Skeletal muscle satellite cell (primary cell): ENCODE measurements at regions not wholly inside any gene's neighbourhood (a gene's known extent, or its start where the extent isn't known, plus 50 kb on each side); places are given as distances from the start of the nearest gene placed in this dataset.

ENCODE experiments used
- H3K27me3 ChIP-seq: 2 replicates; pipeline ENCODE4 v1.7.0; 2013; ENCODE audit warnings: low read length; ENCODE audit not compliant: control insufficient read depth, insufficient read depth
- H3K36me3 ChIP-seq: 2 replicates; pipeline ENCODE4 v1.7.0; 2013; ENCODE audit warnings: mild to moderate bottlenecking, control low read depth, low read length; ENCODE audit not compliant: insufficient read depth
- H3K4me1 ChIP-seq: 2 replicates; pipeline ENCODE4 v1.7.0; 2013; ENCODE audit warnings: low read length; ENCODE audit not compliant: control insufficient read depth, insufficient read depth
- H3K4me2 ChIP-seq: 2 replicates; pipeline ENCODE4 v1.7.0; 2013; ENCODE audit warnings: mild to moderate bottlenecking, low read length
- H3K4me3 ChIP-seq: 2 replicates; pipeline ENCODE4 v1.7.0; 2013; ENCODE audit warnings: low read length
- H3K9ac ChIP-seq: 2 replicates; pipeline ENCODE4 v1.7.0; 2013; ENCODE audit warnings: mild to moderate bottlenecking, low read depth, low read length, moderate library complexity
- H3K9me3 ChIP-seq: replicated peaks from 2 replicates; pipeline ENCODE4 v1.7.0; 2013; ENCODE audit warnings: mild to moderate bottlenecking, control low read depth, low read length

- H3K36me3 ChIP-seq: no peaks in the 10 kb centered on the region
- H3K4me1 ChIP-seq: peaks cover 50% of the 10 kb centered on the region
- H3K27me3 ChIP-seq: no peaks in the 10 kb centered on the region
- no peaks in the 10 kb centered on the region for H3K9me3 ChIP-seq
- no peak overlapping the region for H3K4me3 ChIP-seq
- peak overlapping the region; percentile 37 for H3K4me2 ChIP-seq
- H3K9ac ChIP-seq: peak overlapping the region; percentile 54
Measured at GRCh38 chr9:115997923-115998322, 155.7 kb upstream of the PAPPA start.

GRCh38 chr9:115998666-115999065, 154.9 kb upstream of the PAPPA start:
- Histone ChIP-seq H3K4me1 (peaks cover 49% of the 10 kb centered on the region), H3K36me3 (no peaks in the 10 kb centered on the region), H3K9me3 (no peaks in the 10 kb centered on the region), H3K4me3 (no peak overlapping the region), H3K27me3 (no peaks in the 10 kb centered on the region), H3K4me2 (no peak overlapping the region), H3K9ac (no peak overlapping the region)

GRCh38 chr9:115999498-115999897, 154.1 kb upstream of the PAPPA start:
- Histone ChIP-seq H3K9ac (no peak overlapping the region), H3K9me3 (no peaks in the 10 kb centered on the region), H3K27me3 (no peaks in the 10 kb centered on the region), H3K4me3 (no peak overlapping the region), H3K36me3 (no peaks in the 10 kb centered on the region), H3K4me2 (no peak overlapping the region), H3K4me1 (peaks cover 49% of the 10 kb centered on the region)

DNA sequence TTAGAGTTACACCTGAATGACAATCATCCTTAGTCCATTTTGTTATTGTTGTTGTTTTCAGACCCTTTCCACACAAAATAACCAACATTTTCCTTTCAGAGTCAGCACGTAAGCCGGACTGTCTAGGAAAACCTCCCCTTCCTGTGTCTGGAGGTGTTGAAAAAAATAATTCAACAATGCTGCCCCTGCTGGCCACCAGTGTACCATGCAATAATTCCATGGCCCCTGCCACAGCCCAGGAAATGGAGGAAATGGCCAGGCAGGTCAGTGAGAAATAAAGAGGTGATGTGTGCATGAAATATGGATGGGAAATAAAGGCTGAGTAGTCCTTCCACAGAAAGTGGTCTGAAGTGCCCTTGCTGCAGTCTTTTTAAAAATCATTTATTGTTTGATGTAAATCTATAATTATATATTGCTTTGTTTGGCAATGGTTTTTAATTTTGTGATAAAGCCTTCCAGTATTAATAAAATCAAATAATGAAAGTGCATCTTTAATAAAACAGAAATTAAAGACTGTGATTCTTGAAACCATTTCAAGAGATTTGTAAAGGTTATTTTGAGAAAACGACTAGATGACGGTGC, 152.8 kb upstream of the PAPPA start:
- no peaks in the 10 kb centered on the region for H3K27me3 ChIP-seq
- no peaks in the 10 kb centered on the region for H3K9me3 ChIP-seq
- H3K9ac ChIP-seq: no peak overlapping the region
- H3K4me3 ChIP-seq: no peak overlapping the region
- H3K4me2 ChIP-seq: no peak overlapping the region
- H3K36me3 ChIP-seq: no peaks in the 10 kb centered on the region
- peaks cover 47% of the 10 kb centered on the region for H3K4me1 ChIP-seq

DNA sequence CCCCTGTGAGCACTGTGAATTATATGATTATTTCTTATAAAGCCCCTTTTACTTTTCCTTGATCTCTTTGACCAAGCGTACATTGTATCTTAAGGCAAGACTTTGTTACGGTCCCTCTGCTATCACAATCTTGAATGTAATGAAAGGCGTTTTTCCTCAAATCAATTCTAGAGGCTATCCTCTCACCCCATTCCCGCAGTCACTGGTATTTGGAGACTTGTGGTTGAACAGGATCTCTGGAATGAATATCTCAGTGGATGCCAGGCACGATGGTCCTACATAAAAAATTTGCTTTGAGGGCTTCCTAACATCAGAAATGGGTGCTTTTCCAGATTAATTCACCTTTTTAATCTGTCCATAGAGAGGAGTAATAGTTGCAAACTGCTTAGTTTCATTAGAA, 151.4 kb upstream of the PAPPA start:
- Histone ChIP-seq H3K27me3 (no peaks in the 10 kb centered on the region), H3K4me2 (no peak overlapping the region), H3K4me3 (no peak overlapping the region), H3K36me3 (no peaks in the 10 kb centered on the region), H3K4me1 (peaks cover 33% of the 10 kb centered on the region), H3K9me3 (no peaks in the 10 kb centered on the region), H3K9ac (peak overlapping the region; percentile 49)

GRCh38 chr9:116002624-116003023, 151.0 kb upstream of the PAPPA start:
- peak overlapping the region; percentile 49 for H3K9ac ChIP-seq
- H3K36me3 ChIP-seq: no peaks in the 10 kb centered on the region
- no peak overlapping the region for H3K4me3 ChIP-seq
- H3K4me2 ChIP-seq: no peak overlapping the region
- H3K27me3 ChIP-seq: no peaks in the 10 kb centered on the region
- no peaks in the 10 kb centered on the region for H3K9me3 ChIP-seq
- peaks cover 29% of the 10 kb centered on the region for H3K4me1 ChIP-seq

- Histone ChIP-seq H3K4me3 (no peak overlapping the region), H3K4me2 (no peak overlapping the region), H3K9ac (no peak overlapping the region), H3K36me3 (no peaks in the 10 kb centered on the region), H3K4me1 (peaks cover 28% of the 10 kb centered on the region), H3K9me3 (no peaks in the 10 kb centered on the region), H3K27me3 (no peaks in the 10 kb centered on the region)
Measured at GRCh38 chr9:116003397-116003796, 150.2 kb upstream of the PAPPA start.

DNA sequence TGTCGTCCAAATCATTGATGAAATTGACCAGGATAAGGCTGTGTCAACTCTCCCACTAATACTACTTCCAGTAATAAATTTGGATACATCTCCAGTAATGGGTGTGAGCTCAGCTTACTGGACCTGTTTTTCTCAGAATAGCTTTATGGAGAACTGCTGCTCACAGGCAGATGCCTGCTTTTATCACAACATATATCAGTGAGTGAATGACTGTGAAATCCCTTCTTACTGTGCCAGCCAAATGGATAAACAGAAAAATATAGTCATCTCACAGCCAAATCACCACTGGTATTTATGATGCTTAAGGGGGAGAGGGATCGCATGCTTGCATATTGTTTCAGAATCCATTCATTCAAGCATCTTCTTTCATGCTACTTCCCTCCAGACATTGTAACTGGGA, 148.4 kb upstream of the PAPPA start:
- H3K9ac ChIP-seq: no peak overlapping the region
- H3K27me3 ChIP-seq: no peaks in the 10 kb centered on the region
- peaks cover 20% of the 10 kb centered on the region for H3K4me1 ChIP-seq

DNA sequence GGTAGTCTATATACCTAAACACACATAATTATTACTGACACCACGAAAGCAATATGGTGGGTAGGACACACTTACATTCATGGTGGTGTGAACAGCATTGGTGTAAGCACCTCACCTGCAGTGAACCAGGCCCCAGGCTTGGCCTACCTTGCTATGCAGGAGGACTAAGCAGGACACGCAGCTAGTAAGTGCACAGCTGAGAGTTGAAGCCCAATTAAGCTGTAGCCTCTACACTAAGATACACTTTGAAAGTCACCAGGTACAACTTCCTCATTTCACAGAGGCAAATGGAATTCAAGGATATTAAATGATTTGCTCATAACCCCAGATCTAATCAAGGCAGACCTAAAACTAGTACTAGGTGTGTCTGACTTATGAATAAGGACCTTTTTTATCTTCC, 145.8 kb upstream of the PAPPA start:
- Histone ChIP-seq H3K36me3 (no peaks in the 10 kb centered on the region), H3K9me3 (no peaks in the 10 kb centered on the region), H3K9ac (no peak overlapping the region), H3K4me2 (no peak overlapping the region), H3K27me3 (peaks cover 4% of the 10 kb centered on the region), H3K4me1 (peaks cover 12% of the 10 kb centered on the region), H3K4me3 (no peak overlapping the region)

More for the DNA sequence above, 148.4 kb upstream of the PAPPA start:
- H3K36me3 ChIP-seq: no peaks in the 10 kb centered on the region
- no peak overlapping the region for H3K4me2 ChIP-seq
- no peak overlapping the region for H3K4me3 ChIP-seq
- no peaks in the 10 kb centered on the region for H3K9me3 ChIP-seq

GRCh38 chr9:116008278-116008677, 145.3 kb upstream of the PAPPA start:
- Histone ChIP-seq H3K9me3 (no peaks in the 10 kb centered on the region), H3K36me3 (no peaks in the 10 kb centered on the region), H3K9ac (no peak overlapping the region), H3K4me3 (no peak overlapping the region), H3K4me1 (peaks cover 11% of the 10 kb centered on the region), H3K27me3 (peaks cover 4% of the 10 kb centered on the region), H3K4me2 (peak overlapping the region; percentile 1)

DNA sequence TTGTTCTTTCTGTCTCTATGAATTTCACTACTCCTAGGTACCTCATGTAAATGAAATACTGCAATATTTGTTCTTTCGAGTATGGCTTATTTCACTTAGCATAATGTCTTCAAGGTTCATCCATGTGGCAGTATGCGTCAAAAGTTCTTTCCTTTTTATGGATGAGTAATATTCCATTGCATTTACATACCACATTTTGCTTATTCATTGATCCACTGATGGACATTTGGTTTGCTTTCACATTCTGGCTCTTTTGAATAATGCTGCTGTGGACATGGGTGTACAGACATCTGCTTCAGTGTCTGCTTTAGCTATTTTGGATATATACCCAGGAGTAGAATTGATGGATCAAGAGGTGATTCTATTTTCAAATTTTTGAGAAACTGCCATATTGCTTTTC, 144.2 kb upstream of the PAPPA start:
- no peaks in the 10 kb centered on the region for H3K9me3 ChIP-seq
- H3K27me3 ChIP-seq: peaks cover 4% of the 10 kb centered on the region
- H3K4me1 ChIP-seq: peaks cover 11% of the 10 kb centered on the region
- H3K36me3 ChIP-seq: no peaks in the 10 kb centered on the region
- no peak overlapping the region for H3K4me2 ChIP-seq
- H3K4me3 ChIP-seq: no peak overlapping the region
- H3K9ac ChIP-seq: no peak overlapping the region

- H3K9me3 ChIP-seq: no peaks in the 10 kb centered on the region
Measured at GRCh38 chr9:116015855-116016254, 137.7 kb upstream of the PAPPA start.

More at GRCh38 chr9:116015855-116016254, 137.7 kb upstream of the PAPPA start:
- Histone ChIP-seq H3K4me2 (no peak overlapping the region), H3K27me3 (peaks cover 4% of the 10 kb centered on the region), H3K4me3 (no peak overlapping the region), H3K4me1 (no peaks in the 10 kb centered on the region), H3K9ac (no peak overlapping the region), H3K36me3 (no peaks in the 10 kb centered on the region)
